ENCODE measurements at regions not wholly inside any gene's neighbourhood (a gene's known extent, or its start where the extent isn't known, plus 50 kb on each side); places are given as distances from the start of the nearest gene placed in this dataset.

DNA sequence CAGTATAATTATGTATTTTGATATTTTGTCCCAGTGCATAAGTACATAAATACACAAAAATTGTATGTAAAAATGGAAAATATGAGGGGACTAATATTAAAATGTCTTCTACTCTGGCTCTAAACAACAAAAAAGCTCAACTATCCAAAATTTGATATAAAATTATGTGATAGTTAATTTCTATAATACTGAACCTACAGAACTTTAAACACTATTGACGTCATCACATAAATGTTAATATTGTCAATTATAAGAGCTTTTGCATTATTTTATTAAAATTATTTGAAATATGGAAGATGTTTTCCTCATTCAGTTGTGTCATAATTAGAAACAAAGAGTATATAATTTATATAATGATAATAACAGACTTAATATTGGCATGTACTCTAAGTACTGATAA lies 1139.7 kb upstream of the TMEFF2 start:
- no peak for TF ChIP-seq EZH2phosphoT487 (IDR thresholded peaks at IDR 0.05; ENCODE audit: borderline replicate concordance, low read depth, low read length)
- no peak for TF ChIP-seq CTCF (conservative IDR thresholded peaks at IDR 0.05; ENCODE audit: low read length)
